T1000 (cell line): ENCODE measurements at regions not wholly inside any gene's neighbourhood (a gene's known extent, or its start where the extent isn't known, plus 50 kb on each side); places are given as distances from the start of the nearest gene placed in this dataset.
"Not testable (repeated sequence)": the region's sequence is repeated elsewhere in the genome, so short reads cannot be mapped to it uniquely, and the experiment has no call there.

Source experiments
- DNase-seq: peaks from one replicate; lab custom pipeline; 2025; ENCODE audit warnings: mixed read lengths; lab: John Stamatoyannopoulos, UW

DNA sequence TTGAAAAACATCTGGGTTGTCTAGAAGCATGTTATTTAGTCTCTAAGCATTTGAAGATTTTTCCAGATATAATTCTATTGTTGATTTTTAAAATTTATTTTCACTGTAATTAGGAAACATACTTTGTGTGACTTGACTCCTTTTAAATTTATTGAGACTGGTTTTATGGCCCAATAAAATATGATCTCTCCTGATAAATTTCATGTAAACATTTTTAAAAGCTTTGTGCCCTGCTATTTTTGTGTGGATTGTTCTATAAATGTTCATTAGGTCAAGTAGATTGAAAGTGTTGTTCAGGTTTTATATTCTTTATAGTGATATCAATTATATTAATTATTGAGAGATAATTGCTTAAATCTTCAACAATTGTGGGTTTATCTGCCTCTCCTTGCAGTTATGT lies 105.4 kb downstream of the RFX6 start:
- no peak for DNase-seq

DNA sequence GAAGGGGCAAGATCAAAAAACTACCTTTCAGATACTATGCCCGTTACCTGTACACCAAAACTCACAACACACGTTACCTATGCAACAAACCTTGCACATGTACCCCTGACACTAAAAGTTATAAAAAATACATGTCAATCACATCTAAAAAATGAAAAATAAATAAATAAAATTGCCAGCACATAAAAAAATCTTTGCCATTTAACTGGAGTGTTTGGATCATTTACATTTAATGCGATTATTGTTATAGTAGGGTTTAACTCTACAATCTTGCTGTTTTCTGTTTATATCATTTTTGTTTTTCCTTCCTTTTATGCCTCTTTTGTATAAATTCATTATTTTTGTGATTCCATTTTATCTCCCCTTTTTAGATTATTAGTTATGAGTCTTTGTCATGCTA lies 106.3 kb downstream of the RFX6 start:
- no peak for DNase-seq

DNA sequence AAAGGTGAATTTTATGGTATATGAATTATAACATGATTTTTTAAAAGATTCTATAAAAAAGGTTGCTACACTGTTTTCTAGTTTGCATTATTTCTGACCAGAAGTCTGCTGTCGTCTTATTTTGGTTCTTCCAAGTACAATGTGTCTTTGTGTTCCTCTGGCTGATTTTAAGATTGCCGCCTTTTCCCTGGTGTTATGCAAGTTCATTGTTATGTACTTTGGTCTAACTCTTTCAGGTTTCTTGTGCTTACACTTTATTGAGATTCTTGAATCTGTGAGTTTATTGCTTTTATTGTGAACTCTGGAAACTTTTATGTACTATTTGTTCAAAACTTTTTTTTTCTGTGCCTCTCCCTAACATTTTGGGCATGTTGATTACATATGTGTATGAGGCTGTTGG lies 109.8 kb downstream of the RFX6 start:
- DNase-seq, result no peak

DNA sequence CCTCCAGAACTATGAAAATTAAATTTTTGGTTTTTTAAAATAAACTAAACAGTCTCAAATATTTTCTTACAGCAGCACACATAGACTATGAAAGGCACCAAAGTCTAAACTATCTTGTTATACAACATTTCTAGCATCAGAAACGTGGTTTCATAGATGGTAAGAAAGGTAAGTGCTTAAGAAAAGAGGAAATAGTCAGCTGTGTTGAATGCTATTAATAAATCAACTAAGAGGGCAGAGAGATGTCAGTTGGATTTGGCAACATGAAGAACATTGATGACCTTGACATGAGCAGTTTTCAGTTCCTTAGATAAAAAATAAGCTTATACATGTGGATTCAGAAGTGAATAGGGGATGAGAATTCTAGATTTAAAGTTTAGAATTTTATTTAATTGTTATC lies 113.6 kb downstream of the RFX6 start:
- no peak for DNase-seq

DNA sequence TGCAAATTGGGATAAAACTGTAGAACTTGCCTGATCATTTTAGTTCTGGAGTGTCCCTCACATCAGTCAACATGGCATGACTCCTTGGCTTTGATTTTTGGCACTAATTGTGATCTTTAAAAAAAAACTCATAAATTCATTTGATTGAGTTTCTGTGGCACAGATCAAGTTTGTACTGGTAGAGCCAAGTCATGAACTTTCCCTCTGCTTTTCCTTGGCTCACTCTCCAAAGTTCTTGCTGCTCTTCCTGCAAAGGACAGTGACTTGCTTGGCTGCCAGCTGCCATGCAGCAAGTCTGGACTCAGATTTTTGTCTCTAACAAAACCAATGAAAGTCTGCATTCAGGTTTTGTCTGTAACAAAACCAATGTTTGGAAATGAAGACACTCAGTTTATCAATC lies 115.5 kb downstream of the RFX6 start:
- no peak for DNase-seq

DNA sequence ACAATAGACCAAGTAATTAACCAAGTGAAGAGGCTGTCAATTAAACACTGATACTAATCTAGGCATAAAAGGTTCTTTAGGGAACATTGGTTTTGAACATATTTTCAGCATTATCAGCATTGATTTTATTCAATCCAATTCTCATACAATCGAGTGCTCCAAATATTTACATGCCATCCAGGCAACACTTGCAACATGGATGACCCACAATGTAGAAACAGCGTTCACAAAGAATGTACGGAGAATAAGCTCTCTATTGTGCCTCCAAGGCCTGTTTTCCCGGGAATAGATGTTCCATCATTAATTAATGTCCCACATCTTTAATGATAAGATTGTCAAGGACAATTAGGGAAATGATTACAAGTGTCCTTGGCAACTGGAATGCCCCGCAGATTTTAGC lies 117.4 kb downstream of the RFX6 start:
- no peak for DNase-seq

DNA sequence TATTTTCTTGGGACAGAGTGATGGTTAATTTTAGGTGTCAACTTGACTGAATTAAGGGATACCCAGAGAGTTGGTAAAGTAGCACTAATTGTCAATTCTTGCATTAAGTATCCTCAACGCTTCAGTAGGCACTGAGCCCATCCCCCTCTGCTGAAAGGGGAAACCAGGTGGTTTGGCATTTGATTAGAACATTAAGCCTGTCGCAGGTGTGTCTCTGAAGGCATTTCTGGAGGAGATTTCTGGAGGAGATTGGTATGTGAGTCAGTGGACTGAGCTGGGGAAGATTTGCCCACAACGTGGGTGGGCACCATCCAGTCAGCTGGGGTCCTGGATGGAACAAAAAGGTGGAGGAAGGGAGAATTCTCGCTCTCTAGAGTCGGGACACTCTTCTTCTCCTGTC lies 119.8 kb downstream of the RFX6 start:
- DNase-seq, result no peak

DNA sequence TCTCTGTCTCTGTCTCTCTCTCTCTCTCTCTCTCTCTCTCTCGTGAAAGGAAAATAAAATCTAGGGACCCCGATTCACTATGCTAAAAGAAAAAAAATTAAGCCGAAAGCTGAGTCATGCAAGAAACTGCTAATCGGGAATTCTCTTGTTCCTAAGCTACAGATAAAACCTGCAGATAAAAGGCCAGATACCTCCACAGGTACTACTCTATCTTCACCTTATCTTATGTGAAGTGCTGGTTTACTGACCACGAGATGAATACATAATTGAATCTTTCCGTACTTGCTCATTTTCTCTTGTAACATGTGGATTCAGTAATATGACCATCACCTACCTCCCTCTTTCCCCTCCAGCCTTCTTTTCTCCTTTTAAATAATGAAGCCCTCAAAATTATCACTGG lies 120.5 kb downstream of the RFX6 start:
- no peak for DNase-seq

DNA sequence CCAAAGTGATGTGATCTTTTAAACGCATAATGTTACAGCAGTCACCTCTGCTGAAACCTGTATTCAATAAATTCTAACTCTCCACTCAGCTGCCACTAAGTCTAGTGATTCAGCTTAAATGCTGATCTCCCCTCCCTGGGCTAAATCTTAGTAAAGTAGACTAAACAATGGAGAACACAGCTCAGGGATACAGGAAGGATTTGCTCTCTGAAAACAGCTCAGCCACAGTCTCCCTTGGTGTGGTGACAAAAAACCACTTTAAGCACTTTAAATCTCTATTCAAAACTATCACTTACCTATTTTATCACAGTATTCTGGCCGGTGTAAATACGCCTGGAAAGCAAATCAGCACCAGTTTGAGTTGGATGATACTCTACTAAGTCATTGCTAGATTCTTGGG lies 130.6 kb downstream of the RFX6 start:
- no peak for DNase-seq

DNA sequence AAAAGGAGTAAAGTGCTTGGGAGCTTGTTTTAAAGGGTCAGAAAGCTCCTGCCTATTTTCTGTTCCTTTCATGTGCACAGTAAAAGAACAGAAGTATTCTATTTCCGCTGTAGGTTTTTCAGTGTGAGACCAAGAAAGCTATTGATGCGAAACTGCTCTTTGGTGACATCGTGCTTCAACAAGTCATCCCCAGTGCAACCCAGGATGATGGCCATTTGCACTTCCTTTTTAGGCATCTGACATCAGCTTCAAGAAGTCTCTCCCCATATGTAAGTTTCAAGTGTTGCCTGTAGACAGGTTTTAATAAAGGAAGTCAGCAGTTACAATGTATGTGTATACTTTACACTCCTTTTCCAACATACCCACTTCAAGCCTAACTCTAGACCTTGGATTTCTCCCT lies 131.6 kb downstream of the RFX6 start:
- no peak for DNase-seq

DNA sequence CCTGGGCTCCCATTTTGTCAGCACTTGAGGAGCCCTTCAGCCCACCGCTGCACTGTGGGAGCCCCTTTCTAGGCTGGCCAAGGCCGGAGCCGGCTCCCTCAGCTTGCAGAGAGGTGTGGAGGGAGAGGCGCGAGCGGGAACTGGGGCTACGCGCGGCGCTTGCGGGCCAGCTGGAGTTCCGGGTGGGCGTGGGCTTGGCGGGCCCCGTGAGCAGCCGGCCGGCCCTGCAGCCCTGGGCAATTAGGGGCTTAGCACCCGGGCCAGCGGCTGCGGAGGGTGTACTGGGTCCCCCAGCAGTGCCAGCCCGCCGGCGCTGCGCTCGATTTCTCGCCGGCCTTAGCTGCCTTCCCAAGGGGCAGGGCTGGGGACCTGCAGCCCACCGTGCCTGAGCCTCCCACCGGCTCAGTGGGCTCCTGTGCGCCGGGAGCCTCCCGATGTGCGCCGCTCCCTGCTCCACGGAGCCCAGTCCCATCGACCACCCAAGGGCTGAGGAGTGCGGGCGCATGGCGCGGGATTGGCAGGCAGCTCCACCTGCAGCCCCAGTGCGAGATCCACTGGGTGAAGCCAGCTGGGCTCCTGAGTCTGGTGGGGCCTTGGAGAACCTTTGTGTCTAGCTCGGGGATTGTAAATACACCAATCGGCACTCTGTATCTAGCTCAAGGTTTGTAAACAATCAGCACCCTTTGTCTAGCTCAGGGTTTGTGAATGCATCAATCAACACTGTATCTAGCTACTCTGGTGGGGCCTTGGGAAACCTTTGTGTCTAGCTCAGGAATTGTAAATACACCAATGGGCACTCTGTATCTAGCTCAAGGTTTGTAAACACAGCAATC lies 137.8 kb downstream of the RFX6 start:
- not testable (repeated sequence) for DNase-seq

DNA sequence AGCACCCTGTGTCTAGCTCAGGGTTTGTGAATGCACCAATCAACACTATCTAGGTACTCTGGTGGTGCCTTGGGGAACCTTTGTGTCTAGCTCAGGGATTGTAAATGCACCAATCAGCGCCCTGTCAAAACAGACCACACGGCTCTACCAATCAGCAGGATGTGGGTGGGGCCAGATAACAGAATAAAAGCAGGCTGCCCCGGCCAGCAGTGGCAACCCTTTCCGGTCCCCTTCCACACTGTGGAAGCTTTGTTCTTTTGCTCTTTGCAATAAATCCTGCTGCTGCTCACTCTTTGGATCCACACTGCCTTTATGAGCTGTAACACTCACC lies 138.4 kb downstream of the RFX6 start:
- DNase-seq, result not testable (repeated sequence)

DNA sequence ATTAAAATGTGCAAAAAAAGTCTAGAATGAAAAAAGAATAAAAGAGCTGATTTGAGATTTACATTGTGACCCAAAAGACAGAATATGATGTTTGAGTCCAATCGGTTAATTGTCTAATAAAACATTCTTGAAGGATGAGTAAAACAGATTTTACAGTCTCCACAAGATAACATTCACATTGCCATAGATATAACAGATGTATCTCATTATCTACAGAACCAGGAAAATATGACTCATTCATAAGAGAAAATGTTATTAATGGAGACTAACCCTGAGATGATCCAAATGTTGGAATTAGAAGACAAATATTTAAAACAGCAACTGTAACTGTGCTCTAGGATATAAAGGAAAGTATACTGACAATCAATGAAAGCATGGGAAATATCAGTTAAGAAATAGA lies 141.7 kb downstream of the RFX6 start:
- no peak for DNase-seq

DNA sequence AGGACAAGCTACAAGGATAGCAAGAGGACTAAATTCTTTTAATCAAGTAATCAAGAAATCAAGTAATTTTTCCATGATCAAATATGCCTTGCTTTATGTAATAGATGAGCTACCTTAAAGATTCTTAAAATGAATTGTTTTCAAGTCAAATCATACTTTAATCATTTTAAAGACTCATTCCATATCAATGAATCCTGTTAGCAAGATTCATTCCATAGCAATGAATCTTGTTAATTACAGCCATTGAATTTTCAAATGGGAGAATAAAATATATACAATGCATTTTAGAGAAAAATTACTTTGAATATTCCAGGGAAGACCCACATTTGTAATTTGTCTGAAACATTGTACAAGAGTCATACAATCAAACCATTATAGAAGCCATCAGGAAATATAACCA lies 145.7 kb downstream of the RFX6 start:
- DNase-seq, result no peak

DNA sequence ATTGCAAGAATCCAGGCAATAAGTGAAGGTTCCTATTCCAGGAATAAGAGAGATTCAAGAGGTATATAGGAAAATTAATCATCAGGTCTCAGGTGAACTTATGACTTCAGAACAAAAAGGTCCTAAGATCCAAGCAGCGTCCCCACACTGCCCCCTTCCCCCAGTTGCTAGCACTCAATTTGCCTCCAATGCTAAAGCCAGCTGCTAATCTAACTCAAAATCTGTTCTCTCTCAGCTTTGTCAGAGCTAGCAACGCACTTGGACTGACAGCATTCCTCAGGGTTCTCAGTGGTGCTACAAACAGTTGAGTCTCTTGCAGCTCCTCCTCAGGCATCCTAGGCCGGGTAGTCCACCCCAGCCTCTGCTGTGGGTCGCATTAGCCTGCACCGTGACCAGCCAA lies 148.3 kb downstream of the RFX6 start:
- no peak for DNase-seq

DNA sequence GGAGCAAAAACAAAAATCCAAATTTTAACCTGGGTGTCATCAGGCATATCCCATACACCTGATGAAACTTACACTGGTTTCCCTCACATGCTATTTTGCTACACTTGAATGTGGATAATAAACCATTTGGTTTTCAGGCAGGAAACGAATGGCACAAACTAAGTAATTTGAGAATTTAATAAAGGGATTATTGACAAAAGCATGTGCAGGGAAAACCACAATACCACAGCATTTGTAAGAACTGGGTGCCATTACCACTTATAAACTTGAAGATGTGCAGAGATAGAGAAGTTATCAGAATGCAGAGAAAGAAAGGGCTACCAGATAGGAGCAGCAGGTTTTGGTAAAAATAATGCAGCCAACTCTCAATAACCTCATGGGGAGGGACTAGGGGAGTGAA lies 151.2 kb downstream of the RFX6 start:
- no peak for DNase-seq

DNA sequence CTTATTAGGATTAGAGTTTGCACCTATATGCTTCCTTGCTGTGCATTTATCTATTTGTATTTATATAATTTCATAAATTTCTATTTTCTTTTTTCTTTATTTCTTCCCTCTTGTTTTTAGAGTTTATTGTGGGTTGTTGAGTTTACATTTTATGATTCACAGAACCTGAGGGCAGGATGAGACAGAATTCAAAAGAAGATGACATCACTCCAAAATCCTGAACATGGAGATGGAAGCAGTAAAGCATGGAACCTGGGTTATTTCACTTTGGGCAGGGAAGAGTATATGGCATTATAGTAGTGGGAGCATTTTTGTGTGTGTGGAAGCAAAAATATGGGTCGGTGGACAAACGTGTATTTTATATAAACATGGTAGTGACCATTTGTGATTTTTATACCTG lies 157.5 kb downstream of the RFX6 start:
- no peak for DNase-seq

DNA sequence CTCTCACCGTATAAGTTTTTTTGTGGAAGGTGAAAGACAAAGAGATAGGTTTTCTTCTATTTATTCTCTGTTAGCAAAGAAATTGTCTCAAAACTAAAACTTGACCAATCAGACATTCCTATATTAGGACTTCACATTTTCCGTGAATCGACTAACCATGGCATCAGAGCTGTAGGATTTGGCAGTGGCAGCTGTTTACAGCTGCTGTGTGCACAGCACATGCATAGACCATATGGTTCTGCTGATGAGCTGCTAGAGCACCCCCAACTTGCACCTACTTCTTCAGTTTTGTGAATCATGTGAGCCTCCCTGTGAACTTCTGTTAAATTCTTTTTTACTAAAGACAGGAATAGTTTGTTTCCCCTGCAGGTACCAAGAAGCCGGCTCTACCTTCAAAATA lies 157.9 kb downstream of the RFX6 start:
- no peak for DNase-seq

DNA sequence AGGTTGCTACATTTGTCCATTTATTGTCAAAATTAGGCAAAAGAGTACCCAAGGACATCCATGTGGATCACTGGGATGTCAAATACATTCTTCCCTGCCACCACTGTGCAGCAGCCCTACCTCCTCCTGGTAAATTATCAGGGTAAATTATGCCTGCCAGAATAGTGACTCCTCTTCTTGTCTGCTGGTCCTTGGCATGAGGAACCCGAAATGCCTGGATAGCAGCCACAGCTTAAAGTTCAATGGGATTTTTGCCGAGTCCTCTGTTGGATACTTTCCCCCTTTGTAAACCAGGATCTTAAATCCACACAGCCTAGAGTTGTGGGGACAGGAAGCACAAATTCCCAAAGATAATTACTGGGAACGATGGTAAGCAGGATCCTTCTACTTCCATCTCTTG lies 173.3 kb downstream of the RFX6 start:
- no peak for DNase-seq

DNA sequence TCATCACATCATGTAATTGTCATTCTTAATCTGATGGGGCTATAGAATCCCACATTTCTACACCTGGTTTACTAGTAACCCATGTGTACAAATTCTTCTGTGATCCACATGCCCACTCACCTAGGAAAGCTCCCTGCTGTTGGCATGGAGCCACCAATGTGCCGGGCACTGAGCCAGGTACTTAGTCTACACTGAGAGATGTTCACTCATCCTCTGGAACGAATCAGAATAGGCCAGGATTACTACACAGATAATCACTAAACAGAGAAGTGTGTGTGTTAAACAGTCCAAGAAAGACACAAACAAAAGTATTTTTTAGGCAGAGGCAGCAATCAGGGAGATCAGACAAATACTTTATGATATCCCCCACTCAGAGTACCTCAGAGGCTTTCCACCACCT lies 193.2 kb upstream of the VGLL2 start:
- no peak for DNase-seq

DNA sequence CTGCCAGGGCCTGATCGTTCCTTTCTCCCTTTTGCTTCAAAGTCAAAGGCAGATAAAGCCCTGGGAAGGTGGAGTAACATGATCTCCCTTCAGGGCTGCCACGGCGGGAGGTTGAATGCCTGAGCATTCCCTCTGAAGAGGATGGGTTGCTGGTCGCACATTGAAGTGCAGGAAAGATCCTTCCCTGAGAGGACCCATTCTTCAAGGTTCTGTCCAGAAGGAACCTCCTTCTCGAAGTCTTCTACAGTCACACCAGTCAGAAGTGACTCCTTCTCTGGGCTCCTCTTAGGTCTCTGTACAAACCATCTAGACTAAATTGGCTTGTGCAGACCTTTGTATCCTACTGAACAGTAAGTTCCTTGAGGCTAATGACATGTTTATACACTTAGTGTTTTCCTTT lies 192.6 kb upstream of the VGLL2 start:
- DNase-seq, result no peak

DNA sequence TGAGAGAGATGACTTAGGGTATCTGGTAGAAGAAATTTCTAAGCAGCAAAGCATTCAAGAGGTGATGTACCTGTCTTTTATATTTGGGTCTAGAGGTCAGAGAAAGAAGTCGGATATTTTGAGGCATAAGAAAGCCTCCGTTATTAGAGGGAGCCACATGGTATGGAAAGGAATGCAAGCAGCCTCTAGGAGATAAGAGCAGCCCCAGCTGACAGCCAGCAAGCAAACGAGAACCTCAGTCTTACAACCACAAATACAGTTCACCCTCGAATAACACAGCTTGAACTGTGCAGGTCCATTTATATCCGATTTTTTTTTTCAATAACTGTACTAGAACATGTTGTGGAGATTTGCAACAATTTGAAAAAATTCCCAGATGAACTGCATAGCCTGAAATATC lies 190.7 kb upstream of the VGLL2 start:
- DNase-seq, result no peak

DNA sequence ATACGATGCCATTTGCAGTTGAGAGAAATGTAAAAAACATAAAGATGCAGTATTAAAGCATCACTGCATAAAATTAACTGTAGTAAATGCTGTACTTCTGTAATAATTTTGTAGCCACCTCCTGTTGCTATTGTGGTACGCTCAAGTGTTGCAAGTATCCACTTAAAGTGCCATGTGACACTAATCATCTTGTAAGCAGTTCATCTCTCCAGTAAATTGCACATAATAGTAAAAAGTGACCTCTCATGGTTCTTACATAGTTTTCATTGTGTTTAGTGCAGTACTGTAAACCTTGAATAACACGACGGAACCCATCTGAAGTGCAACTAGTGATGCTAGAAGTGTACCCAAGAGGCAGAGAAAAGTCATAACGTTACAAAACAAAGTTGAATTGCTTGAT lies 190.1 kb upstream of the VGLL2 start:
- DNase-seq, result no peak

DNA sequence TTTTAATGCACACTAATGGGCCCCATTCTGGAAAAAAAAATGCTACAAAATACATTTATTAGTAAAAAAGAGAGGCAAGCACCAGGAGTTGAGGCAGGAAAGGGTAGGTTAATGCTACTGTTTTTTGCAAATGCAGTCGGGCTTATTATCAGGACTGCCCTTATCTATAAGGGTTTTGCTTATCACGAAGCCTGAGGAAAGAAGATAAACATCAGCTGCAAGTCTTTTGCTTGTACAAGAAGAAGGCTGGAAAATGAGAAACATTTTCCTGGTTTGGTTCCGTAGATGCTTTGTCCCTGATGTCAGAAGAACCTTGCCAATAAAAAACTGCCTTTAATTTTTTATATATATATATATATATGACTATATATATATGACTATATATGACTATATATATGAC lies 189.3 kb upstream of the VGLL2 start:
- no peak for DNase-seq

DNA sequence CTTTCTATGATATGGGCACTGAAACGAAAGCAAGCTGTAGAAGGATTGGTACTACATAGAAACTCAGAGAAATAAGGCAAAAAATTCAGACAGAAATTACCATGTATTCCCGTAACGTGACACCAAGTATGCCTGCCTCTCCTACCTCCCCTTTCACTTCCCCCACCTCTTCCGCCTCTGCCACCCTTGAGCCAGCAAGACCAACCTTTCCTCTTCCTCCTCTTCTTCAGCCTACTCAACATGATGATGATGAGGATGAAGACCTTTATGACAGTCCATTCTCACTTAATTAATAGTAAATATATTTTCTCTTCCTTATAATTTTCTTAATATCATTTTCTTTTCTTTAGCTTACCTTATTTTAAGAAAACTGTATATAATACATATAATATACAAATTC lies 188.1 kb upstream of the VGLL2 start:
- no peak for DNase-seq
